ENCODE measurements at regions not wholly inside any gene's neighbourhood (a gene's known extent, or its start where the extent isn't known, plus 50 kb on each side); places are given as distances from the start of the nearest gene placed in this dataset.

DNA sequence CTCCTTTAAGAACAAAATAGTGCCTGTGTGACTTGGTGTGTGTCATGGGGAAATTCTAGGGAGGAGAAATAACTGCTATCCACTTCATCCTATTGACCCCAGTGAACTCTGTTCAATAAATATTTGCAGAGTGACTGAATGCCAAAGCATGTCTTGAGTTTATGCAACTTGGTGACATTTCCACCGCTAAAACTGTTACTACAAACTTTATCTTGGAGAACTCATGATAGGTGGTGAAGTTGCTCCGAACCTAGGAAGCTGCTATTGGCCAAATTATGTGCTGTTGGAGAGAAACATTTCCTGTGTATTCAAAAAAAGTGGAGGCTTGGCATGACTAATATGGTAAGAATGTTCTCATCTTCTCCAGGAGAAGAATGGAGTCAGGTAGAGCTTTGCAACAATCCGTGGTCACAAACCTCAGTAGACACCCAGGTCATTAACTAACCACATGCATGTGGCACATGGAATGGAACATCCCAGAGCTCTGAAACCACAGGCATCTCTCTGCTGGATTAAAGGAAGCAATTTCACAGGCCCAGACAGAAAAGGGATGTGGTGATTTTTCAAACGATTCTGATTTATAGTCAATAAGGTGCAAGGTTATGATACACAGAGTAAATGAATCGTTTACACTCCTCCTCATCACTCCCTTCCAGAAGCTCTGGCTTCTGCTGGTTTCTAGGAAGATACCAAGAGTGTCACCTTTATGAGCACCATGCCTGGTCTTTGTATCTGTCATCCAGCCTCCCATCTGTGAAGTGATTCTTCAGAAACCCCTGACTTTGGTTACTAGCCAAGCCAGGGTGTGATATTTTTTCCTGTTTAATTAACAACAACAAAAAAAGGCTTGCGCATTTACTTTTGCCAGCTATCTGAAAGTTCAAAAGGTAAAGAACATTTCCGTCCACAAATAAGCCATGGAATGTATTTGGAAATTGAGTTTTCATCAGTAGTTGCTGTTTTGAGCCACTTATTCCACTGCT lies 361.1 kb downstream of the TGFB2 start (continued):
- TF ChIP-seq, protein P1, sequence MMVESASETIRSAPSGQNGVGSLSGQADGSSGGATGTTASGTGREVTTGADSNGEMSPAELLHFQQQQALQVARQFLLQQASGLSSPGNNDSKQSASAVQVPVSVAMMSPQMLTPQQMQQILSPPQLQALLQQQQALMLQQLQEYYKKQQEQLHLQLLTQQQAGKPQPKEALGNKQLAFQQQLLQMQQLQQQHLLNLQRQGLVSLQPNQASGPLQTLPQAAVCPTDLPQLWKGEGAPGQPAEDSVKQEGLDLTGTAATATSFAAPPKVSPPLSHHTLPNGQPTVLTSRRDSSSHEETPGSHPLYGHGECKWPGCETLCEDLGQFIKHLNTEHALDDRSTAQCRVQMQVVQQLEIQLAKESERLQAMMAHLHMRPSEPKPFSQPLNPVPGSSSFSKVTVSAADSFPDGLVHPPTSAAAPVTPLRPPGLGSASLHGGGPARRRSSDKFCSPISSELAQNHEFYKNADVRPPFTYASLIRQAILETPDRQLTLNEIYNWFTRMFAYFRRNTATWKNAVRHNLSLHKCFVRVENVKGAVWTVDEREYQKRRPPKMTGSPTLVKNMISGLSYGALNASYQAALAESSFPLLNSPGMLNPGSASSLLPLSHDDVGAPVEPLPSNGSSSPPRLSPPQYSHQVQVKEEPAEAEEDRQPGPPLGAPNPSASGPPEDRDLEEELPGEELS (CRISPR knock-in tag; IDR thresholded peaks at IDR 0.05), result peak; percentile 31; the same call in 1 of the 2 replicates
- TF ChIP-seq FOXA1 (IDR thresholded peaks at IDR 0.05) (no peak), FOXA1 (CRISPR knock-in tag; IDR thresholded peaks at IDR 0.05) (0 out of 2 replicates have a peak, but pooled peaks have one; percentile 44), MYC (CRISPR knock-in tag; IDR thresholded peaks at IDR 0.05; ENCODE audit: borderline replicate concordance) (no peak)

DNA sequence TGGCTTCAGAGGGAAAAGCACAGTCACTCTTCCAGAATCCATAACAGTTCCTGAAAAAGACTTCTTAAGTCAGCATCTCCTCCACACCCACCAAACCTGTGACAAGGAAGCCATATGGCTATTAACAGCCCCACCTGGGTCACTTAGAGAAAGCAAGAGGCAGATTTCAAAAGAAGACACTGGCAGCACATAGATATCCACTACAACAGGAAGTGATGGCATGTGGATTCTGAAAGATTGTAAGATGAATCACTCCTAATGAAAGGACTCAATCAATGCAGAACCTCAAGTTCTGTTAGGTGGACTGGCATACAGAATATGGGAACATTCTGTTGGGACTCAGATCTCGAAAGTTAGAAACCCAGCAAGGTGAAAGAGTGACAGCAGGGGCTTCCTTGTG lies 365.9 kb downstream of the TGFB2 start:
- H3K36me3 ChIP-seq (replicated peaks in 1 of 2; ENCODE audit: control insufficient read depth in 1 of 2, insufficient read depth in 2 of 2, low read length in 2 of 2), result no peaks in the 10 kb centered on the region
- ChIA-PET POLR2A (no interaction called here), CTCF (ENCODE audit: low intra/inter-chr PET ratio, low total read pairs) (no interaction called here)
- in situ Hi-C loops (cut with HindIII; ENCODE audit: extremely low pct_ligation_motif_present, low pct_unique_long_range_greater_than_20kb), result no loop called here
- peaks cover 9% of the 10 kb centered on the region for H3K4me1 ChIP-seq (ENCODE audit: insufficient read depth, low read length)
- no peaks in the 10 kb centered on the region for H4K20me1 ChIP-seq (ENCODE audit: insufficient read depth, low read length)
- intact Hi-C loops (cut with micrococcal nuclease; ENCODE audit: unreplicated experiment), result no loop called here
- H3K4me2 ChIP-seq (ENCODE audit: low read depth, low read length), result no peak overlapping the region
- DNase-seq (ENCODE audit: low spot score), result no peak
- H3K4me3 ChIP-seq (replicated peaks in 1 of 3; ENCODE audit: insufficient read depth in 1 of 3, low read depth in 2 of 3, low read length in 3 of 3), result no peak overlapping the region
- no TSS peak for BruUV-seq (replicated peaks)
- 0% methylated on average over 1 of the region's 1 CpG for WGBS (ENCODE audit: low lambda C conversion rate)
- no peaks in the 10 kb centered on the region for H3K79me2 ChIP-seq (ENCODE audit: insufficient read depth, low read length)
- H3K27ac ChIP-seq (ENCODE audit: extremely low read length, insufficient read depth, low read length), result no peak overlapping the region
- H3K9ac ChIP-seq (ENCODE audit: insufficient read depth, low read depth, low read length), result no peak overlapping the region
- no peak overlapping the region for H2AFZ ChIP-seq (ENCODE audit: low read length)
- ATAC-seq, result no peak
- no peak for FAIRE-seq
- H3K27me3 ChIP-seq (ENCODE audit: control insufficient read depth in 1 of 2, insufficient read depth in 2 of 2, low read length in 2 of 2), result 0 out of 5 replicates have a peak, but pooled peaks cover 0 to 1% of the 10 kb centered on the region in 2 experiments
- H3K9me3 ChIP-seq (ENCODE audit: low read length), result no peaks in the 10 kb centered on the region
- TF ChIP-seq ZSCAN30 (CRISPR knock-in tag; IDR thresholded peaks at IDR 0.05) (no peak), MIXL1 (CRISPR knock-in tag; IDR thresholded peaks at IDR 0.05) (no peak), ZNF879 (CRISPR knock-in tag; IDR thresholded peaks at IDR 0.05) (no peak), ATRX (CRISPR knock-in tag; IDR thresholded peaks at IDR 0.05; ENCODE audit: borderline replicate concordance) (no peak), ZNF614 (CRISPR knock-in tag; IDR thresholded peaks at IDR 0.05; ENCODE audit: borderline replicate concordance) (no peak), CEBPG (CRISPR knock-in tag; IDR thresholded peaks at IDR 0.05) (no peak), ZNF431 (CRISPR knock-in tag; IDR thresholded peaks at IDR 0.05; ENCODE audit: borderline replicate concordance, low read depth) (no peak)
- TF ChIP-seq, protein P2, sequence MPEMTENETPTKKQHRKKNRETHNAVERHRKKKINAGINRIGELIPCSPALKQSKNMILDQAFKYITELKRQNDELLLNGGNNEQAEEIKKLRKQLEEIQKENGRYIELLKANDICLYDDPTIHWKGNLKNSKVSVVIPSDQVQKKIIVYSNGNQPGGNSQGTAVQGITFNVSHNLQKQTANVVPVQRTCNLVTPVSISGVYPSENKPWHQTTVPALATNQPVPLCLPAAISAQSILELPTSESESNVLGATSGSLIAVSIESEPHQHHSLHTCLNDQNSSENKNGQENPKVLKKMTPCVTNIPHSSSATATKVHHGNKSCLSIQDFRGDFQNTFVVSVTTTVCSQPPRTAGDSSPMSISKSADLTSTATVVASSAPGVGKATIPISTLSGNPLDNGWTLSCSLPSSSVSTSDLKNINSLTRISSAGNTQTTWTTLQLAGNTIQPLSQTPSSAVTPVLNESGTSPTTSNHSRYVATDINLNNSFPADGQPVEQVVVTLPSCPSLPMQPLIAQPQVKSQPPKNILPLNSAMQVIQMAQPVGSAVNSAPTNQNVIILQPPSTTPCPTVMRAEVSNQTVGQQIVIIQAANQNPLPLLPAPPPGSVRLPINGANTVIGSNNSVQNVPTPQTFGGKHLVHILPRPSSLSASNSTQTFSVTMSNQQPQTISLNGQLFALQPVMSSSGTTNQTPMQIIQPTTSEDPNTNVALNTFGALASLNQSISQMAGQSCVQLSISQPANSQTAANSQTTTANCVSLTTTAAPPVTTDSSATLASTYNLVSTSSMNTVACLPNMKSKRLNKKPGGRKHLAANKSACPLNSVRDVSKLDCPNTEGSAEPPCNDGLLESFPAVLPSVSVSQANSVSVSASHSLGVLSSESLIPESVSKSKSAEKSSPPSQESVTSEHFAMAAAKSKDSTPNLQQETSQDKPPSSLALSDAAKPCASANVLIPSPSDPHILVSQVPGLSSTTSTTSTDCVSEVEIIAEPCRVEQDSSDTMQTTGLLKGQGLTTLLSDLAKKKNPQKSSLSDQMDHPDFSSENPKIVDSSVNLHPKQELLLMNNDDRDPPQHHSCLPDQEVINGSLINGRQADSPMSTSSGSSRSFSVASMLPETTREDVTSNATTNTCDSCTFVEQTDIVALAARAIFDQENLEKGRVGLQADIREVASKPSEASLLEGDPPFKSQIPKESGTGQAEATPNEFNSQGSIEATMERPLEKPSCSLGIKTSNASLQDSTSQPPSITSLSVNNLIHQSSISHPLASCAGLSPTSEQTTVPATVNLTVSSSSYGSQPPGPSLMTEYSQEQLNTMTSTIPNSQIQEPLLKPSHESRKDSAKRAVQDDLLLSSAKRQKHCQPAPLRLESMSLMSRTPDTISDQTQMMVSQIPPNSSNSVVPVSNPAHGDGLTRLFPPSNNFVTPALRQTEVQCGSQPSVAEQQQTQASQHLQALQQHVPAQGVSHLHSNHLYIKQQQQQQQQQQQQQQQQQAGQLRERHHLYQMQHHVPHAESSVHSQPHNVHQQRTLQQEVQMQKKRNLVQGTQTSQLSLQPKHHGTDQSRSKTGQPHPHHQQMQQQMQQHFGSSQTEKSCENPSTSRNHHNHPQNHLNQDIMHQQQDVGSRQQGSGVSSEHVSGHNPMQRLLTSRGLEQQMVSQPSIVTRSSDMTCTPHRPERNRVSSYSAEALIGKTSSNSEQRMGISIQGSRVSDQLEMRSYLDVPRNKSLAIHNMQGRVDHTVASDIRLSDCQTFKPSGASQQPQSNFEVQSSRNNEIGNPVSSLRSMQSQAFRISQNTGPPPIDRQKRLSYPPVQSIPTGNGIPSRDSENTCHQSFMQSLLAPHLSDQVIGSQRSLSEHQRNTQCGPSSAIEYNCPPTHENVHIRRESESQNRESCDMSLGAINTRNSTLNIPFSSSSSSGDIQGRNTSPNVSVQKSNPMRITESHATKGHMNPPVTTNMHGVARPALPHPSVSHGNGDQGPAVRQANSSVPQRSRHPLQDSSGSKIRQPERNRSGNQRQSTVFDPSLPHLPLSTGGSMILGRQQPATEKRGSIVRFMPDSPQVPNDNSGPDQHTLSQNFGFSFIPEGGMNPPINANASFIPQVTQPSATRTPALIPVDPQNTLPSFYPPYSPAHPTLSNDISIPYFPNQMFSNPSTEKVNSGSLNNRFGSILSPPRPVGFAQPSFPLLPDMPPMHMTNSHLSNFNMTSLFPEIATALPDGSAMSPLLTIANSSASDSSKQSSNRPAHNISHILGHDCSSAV (CRISPR knock-in tag; IDR thresholded peaks at IDR 0.05; ENCODE audit: borderline replicate concordance), result no peak

Measured in HepG2 (cell line).